DND-41 (cell line): ENCODE measurements at regions not wholly inside any gene's neighbourhood (a gene's known extent, or its start where the extent isn't known, plus 50 kb on each side); places are given as distances from the start of the nearest gene placed in this dataset.

Experiments used
- CTCF ChIP-seq: IDR thresholded peaks from 2 replicates; pipeline ENCODE4 v1.5.1; 2012; ENCODE audit warnings: borderline replicate concordance, low read length, moderate library complexity, mild to moderate bottlenecking; ENCODE audit not compliant: poor library complexity, severe bottlenecking; ENCODE audit errors: extremely low read depth
- EZH2 ChIP-seq: IDR thresholded peaks from 3 replicates; pipeline ENCODE4 v1.6.1; 2012; ENCODE audit warnings: borderline replicate concordance, low read depth, mild to moderate bottlenecking, moderate library complexity, low read length, inconsistent platforms; ENCODE audit not compliant: severe bottlenecking

- no peak for TF ChIP-seq CTCF
- no peak for TF ChIP-seq EZH2
Observed at GRCh38 chr2:118728984-118729383, 118.5 kb downstream of the EN1 start.
